ENCODE measurements at regions not wholly inside any gene's neighbourhood (a gene's known extent, or its start where the extent isn't known, plus 50 kb on each side); places are given as distances from the start of the nearest gene placed in this dataset.

- no peak overlapping the region for H3K27ac ChIP-seq (ENCODE audit: extremely low read depth, low read depth, low read length)
- H4K20me1 ChIP-seq (replicated peaks; ENCODE audit: control insufficient read depth, insufficient read depth, low read length): no peaks in the 10 kb centered on the region
- TF ChIP-seq ATF3 (IDR thresholded peaks at IDR 0.05) (no peak), ATF3 (CRISPR knock-in tag; conservative IDR thresholded peaks at IDR 0.05) (no peak), ZNF561 (CRISPR knock-in tag; conservative IDR thresholded peaks at IDR 0.05) (no peak), ZNF507 (tag; conservative IDR thresholded peaks at IDR 0.05) (no peak), TCF15 (CRISPR knock-in tag; IDR thresholded peaks at IDR 0.05) (no peak), ZKSCAN1 (IDR thresholded peaks at IDR 0.05; ENCODE audit: low read depth, low read length) (no peak), TFAM (CRISPR knock-in tag; conservative IDR thresholded peaks at IDR 0.05) (no peak), CBFB (CRISPR knock-in tag; IDR thresholded peaks at IDR 0.05) (no peak), PKNOX1 (IDR thresholded peaks at IDR 0.05) (no peak), HDAC3 (IDR thresholded peaks at IDR 0.05; ENCODE audit: borderline replicate concordance, partially characterized antibody) (no peak), U2AF1 (optimal IDR thresholded peaks at IDR 0.05; ENCODE audit: low read depth, low read length) (no peak), HDAC2 (IDR thresholded peaks at IDR 0.05) (no peak)
- CTCF ChIA-PET (ENCODE audit: low intra/inter-chr PET ratio): no interaction called here
- in situ Hi-C loops (cut with MboI) (no loop called here), intact Hi-C loops (cut with micrococcal nuclease) (no loop called here)
- FAIRE-seq: no peak
- no peaks in the 10 kb centered on the region for H3K36me3 ChIP-seq (ENCODE audit: control insufficient read depth, insufficient read depth, low read length)
- no peak overlapping the region for H3K9ac ChIP-seq (ENCODE audit: insufficient read depth in 1 of 2, low read depth in 2 of 2, low read length in 2 of 2)
- H3K9me3 ChIP-seq (replicated peaks; ENCODE audit: control insufficient read depth, insufficient read depth, low read depth, low read length): no peaks in the 10 kb centered on the region; the same call in 1 of the 2 replicates
- no peak overlapping the region for H2AFZ ChIP-seq (ENCODE audit: low read depth, low read length)
- no peaks in the 10 kb centered on the region for H3K79me2 ChIP-seq (ENCODE audit: control insufficient read depth, insufficient read depth, low read length)
- H3K4me3 ChIP-seq: no peak overlapping the region
- H3K27me3 ChIP-seq (ENCODE audit: control insufficient read depth in 2 of 2, insufficient read depth in 2 of 2, low read length in 2 of 2): no peaks in the 10 kb centered on the region
- no peak for ATAC-seq
- H3K4me2 ChIP-seq (ENCODE audit: insufficient read depth, low read length): no peak overlapping the region
- POLR2A ChIA-PET: no interaction called here
- no peaks in the 10 kb centered on the region for H3K4me1 ChIP-seq (replicated peaks in 1 of 2; ENCODE audit: control insufficient read depth in 2 of 2, insufficient read depth in 2 of 2, low read length in 2 of 2)
- 0% methylated on average over 3 of the region's 3 CpGs for WGBS (ENCODE audit: insufficient coverage, low coverage, missing lambda C conversion rate)
- BruUV-seq (replicated peaks): no TSS peak
- DNase-seq (ENCODE audit: extremely low read depth in 1 of 4, low spot score in 3 of 4): no peak
- no peaks in the 10 kb centered on the region for H3K9me1 ChIP-seq (ENCODE audit: control insufficient read depth, insufficient read depth, low read length)
Measured at GRCh38 chr16:35310999-35311398, 1851.6 kb downstream of the TP53TG3F start.

Data from K562 (cell line).